ENCODE measurements at regions not wholly inside any gene's neighbourhood (a gene's known extent, or its start where the extent isn't known, plus 50 kb on each side); places are given as distances from the start of the nearest gene placed in this dataset.

GRCh38 chr3:6568999-6569493 lies 291.9 kb upstream of the GRM7 start:
- TF ChIP-seq, protein P1, sequence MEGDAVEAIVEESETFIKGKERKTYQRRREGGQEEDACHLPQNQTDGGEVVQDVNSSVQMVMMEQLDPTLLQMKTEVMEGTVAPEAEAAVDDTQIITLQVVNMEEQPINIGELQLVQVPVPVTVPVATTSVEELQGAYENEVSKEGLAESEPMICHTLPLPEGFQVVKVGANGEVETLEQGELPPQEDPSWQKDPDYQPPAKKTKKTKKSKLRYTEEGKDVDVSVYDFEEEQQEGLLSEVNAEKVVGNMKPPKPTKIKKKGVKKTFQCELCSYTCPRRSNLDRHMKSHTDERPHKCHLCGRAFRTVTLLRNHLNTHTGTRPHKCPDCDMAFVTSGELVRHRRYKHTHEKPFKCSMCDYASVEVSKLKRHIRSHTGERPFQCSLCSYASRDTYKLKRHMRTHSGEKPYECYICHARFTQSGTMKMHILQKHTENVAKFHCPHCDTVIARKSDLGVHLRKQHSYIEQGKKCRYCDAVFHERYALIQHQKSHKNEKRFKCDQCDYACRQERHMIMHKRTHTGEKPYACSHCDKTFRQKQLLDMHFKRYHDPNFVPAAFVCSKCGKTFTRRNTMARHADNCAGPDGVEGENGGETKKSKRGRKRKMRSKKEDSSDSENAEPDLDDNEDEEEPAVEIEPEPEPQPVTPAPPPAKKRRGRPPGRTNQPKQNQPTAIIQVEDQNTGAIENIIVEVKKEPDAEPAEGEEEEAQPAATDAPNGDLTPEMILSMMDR (IDR thresholded peaks at IDR 0.05; ENCODE audit: insufficient read depth, low read length, poor library complexity, severe bottlenecking): no peak
- no peak for TF ChIP-seq EZH2phosphoT487 (conservative IDR thresholded peaks at IDR 0.05; ENCODE audit: low read length)
